Osteocyte (in vitro differentiated cells): ENCODE measurements at regions not wholly inside any gene's neighbourhood (a gene's known extent, or its start where the extent isn't known, plus 50 kb on each side); places are given as distances from the start of the nearest gene placed in this dataset.
"Not testable (repeated sequence)": the region's sequence is repeated elsewhere in the genome, so short reads cannot be mapped to it uniquely, and the experiment has no call there.

Source experiments
- DNase-seq: peaks from one replicate; pipeline ENCODE4 v3.0.0; 2021; ENCODE audit warnings: mixed read lengths; ENCODE audit not compliant: unreplicated experiment; ENCODE audit errors: extremely low spot score
- H3K27ac Mint-ChIP-seq: one replicate; pipeline ENCODE4 v1.8.0; 2021; ENCODE audit warnings: mild to moderate bottlenecking, mixed read lengths; ENCODE audit not compliant: unreplicated experiment
- H3K27me3 Mint-ChIP-seq: one replicate; pipeline ENCODE4 v1.8.0; 2021; ENCODE audit warnings: mixed read lengths; ENCODE audit not compliant: unreplicated experiment
- H3K36me3 Mint-ChIP-seq: one replicate; pipeline ENCODE4 v1.8.0; 2021; ENCODE audit warnings: mixed read lengths; ENCODE audit not compliant: unreplicated experiment
- H3K4me1 Mint-ChIP-seq: one replicate; pipeline ENCODE4 v1.8.0; 2021; ENCODE audit warnings: mixed read lengths; ENCODE audit not compliant: unreplicated experiment
- H3K4me3 Mint-ChIP-seq: one replicate; pipeline ENCODE4 v1.8.0; 2021; ENCODE audit warnings: mild to moderate bottlenecking, moderate library complexity, mixed read lengths; ENCODE audit not compliant: unreplicated experiment
- H3K9me3 Mint-ChIP-seq: one replicate; pipeline ENCODE4 v1.8.0; 2021; ENCODE audit warnings: mixed read lengths; ENCODE audit not compliant: unreplicated experiment
- TF ChIP-seq, protein P1 (sequence below): fragments of 200-600 bp; sonication (generic); IDR thresholded peaks from 2 replicates; pipeline ENCODE4 v1.5.0; 2021; ENCODE audit warnings: antibody characterized with exemption, mild to moderate bottlenecking, moderate library complexity

- DNase-seq: no peak
- Mint-ChIP-seq H3K4me3 (no peak overlapping the region), H3K27me3 (peaks cover 2% of the 10 kb centered on the region), H3K36me3 (no peaks in the 10 kb centered on the region), H3K27ac (no peak overlapping the region), H3K4me1 (peaks cover 2% of the 10 kb centered on the region), H3K9me3 (no peaks in the 10 kb centered on the region)
- TF ChIP-seq, protein P1, sequence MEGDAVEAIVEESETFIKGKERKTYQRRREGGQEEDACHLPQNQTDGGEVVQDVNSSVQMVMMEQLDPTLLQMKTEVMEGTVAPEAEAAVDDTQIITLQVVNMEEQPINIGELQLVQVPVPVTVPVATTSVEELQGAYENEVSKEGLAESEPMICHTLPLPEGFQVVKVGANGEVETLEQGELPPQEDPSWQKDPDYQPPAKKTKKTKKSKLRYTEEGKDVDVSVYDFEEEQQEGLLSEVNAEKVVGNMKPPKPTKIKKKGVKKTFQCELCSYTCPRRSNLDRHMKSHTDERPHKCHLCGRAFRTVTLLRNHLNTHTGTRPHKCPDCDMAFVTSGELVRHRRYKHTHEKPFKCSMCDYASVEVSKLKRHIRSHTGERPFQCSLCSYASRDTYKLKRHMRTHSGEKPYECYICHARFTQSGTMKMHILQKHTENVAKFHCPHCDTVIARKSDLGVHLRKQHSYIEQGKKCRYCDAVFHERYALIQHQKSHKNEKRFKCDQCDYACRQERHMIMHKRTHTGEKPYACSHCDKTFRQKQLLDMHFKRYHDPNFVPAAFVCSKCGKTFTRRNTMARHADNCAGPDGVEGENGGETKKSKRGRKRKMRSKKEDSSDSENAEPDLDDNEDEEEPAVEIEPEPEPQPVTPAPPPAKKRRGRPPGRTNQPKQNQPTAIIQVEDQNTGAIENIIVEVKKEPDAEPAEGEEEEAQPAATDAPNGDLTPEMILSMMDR: no peak
These were observed 1267.8 kb downstream of the SUCLG1 start for GRCh38 chr2:83191316-83191715.

GRCh38 chr2:83186105-83186760 is 1272.8 kb downstream of the SUCLG1 start:
- Mint-ChIP-seq H3K27me3 (no peaks in the 10 kb centered on the region), H3K4me3 (no peak overlapping the region), H3K4me1 (no peaks in the 10 kb centered on the region), H3K36me3 (no peaks in the 10 kb centered on the region), H3K9me3 (no peaks in the 10 kb centered on the region), H3K27ac (no peak overlapping the region)
- TF ChIP-seq, protein P1: no peak
- DNase-seq: no peak

GRCh38 chr2:83180862-83181530 is 1278.1 kb downstream of the SUCLG1 start:
- not testable (repeated sequence) for H3K27ac Mint-ChIP-seq, H3K9me3 Mint-ChIP-seq, H3K4me3 Mint-ChIP-seq, H3K4me1 Mint-ChIP-seq, H3K36me3 Mint-ChIP-seq, H3K27me3 Mint-ChIP-seq, DNase-seq

DNA sequence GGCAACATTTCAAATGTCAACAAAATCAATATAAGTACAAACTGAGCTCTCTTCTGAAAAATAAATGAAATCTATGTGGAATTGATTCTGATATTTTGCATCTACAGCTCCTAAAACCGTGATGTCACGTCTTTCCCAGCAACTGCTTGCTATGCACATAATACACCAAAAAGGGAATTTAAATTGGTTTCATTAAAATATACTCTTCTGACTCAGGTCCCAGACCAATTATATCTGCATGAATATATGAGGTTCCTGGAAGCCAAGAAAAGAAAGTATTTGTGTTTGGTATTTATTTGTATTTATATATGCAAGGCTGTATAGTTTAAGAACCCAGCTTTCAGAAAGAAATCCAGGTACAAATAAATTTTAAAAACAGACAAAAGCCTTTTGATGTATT is 1282.5 kb downstream of the SUCLG1 start:
- Mint-ChIP-seq H3K27me3 (peaks cover 2% of the 10 kb centered on the region), H3K27ac (no peak overlapping the region), H3K4me3 (no peak overlapping the region), H3K36me3 (no peaks in the 10 kb centered on the region), H3K4me1 (no peaks in the 10 kb centered on the region), H3K9me3 (no peaks in the 10 kb centered on the region)
- no peak for DNase-seq
- TF ChIP-seq, protein P1: no peak

DNA sequence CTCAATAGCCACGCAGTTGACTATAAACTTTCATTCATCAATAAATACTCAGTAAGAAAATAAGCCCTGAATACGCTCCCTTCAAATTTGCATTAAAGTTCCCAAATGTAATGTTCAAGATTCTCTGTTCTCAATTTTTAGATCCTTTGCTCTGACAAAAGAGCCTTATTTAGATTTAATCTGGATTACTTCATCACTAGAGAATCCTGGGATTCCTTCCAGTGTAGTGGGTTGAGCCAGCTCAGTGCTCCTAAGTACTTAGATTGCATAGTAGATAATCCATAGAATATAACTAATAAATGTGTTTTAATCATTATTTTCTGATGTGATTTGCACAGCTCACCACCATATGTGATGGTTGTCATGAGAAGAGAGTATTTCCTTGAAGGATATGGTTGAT is 1286.2 kb downstream of the SUCLG1 start:
- Mint-ChIP-seq H3K27me3 (peaks cover 2% of the 10 kb centered on the region), H3K4me1 (no peaks in the 10 kb centered on the region), H3K4me3 (no peak overlapping the region), H3K36me3 (no peaks in the 10 kb centered on the region), H3K9me3 (no peaks in the 10 kb centered on the region), H3K27ac (no peak overlapping the region)
- DNase-seq: no peak
- TF ChIP-seq, protein P1: no peak
